OCI-LY1 (cell line): ENCODE measurements at regions not wholly inside any gene's neighbourhood (a gene's known extent, or its start where the extent isn't known, plus 50 kb on each side); places are given as distances from the start of the nearest gene placed in this dataset.
"Not testable (repeated sequence)": the region's sequence is repeated elsewhere in the genome, so short reads cannot be mapped to it uniquely, and the experiment has no call there.

Source experiments
- CTCF ChIP-seq: fragments of 200-600 bp; sonication (generic), shearing (Covaris generic); IDR thresholded peaks from 2 replicates; pipeline ENCODE4 v1.5.1; 2017; ENCODE audit warnings: mild to moderate bottlenecking, antibody characterized with exemption, low read length, moderate library complexity, mixed read lengths
- EZH2 ChIP-seq: fragments of 200-600 bp; sonication (generic), shearing (Covaris generic); IDR thresholded peaks from 2 replicates; pipeline ENCODE4 v1.8.0; 2017; ENCODE audit warnings: borderline replicate concordance, mixed run types, mild to moderate bottlenecking, antibody characterized with exemption, low read length, moderate library complexity, mixed read lengths

DNA sequence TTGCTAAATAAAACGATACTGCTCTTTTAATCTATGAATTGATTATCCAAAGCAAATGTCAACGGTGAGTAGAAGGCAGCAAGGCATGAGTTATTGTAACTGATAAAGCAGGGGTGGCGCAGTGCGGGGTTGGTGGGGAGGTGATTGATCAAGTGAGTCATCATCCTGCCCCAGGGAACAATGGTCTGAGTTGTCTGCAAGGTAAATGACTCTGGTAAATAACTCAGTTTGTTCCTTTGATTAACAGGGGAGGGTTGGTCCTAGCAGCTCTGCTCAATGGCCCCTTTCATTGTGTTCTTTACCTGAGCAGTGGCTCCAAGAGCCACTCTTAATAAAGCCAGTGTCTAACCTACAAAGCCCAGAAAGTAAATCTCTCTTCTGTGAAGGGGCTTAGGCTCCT is 91.8 kb downstream of the QRSL1 start:
- TF ChIP-seq EZH2, CTCF: not testable (repeated sequence)
